ENCODE measurements at regions not wholly inside any gene's neighbourhood (a gene's known extent, or its start where the extent isn't known, plus 50 kb on each side); places are given as distances from the start of the nearest gene placed in this dataset.

GRCh38 chr14:58702441-58703160 is 64.8 kb downstream of the DACT1 start:
- TF ChIP-seq, protein P1, sequence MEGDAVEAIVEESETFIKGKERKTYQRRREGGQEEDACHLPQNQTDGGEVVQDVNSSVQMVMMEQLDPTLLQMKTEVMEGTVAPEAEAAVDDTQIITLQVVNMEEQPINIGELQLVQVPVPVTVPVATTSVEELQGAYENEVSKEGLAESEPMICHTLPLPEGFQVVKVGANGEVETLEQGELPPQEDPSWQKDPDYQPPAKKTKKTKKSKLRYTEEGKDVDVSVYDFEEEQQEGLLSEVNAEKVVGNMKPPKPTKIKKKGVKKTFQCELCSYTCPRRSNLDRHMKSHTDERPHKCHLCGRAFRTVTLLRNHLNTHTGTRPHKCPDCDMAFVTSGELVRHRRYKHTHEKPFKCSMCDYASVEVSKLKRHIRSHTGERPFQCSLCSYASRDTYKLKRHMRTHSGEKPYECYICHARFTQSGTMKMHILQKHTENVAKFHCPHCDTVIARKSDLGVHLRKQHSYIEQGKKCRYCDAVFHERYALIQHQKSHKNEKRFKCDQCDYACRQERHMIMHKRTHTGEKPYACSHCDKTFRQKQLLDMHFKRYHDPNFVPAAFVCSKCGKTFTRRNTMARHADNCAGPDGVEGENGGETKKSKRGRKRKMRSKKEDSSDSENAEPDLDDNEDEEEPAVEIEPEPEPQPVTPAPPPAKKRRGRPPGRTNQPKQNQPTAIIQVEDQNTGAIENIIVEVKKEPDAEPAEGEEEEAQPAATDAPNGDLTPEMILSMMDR (IDR thresholded peaks at IDR 0.05; ENCODE audit: extremely low read depth in 1 of 2, insufficient read depth in 1 of 2, low read depth in 1 of 2, low read length in 2 of 2), result no peak
- TF ChIP-seq EZH2 (IDR thresholded peaks at IDR 0.05; ENCODE audit: borderline replicate concordance, low read depth, low read length, severe bottlenecking), result no peak
- no peak for TF ChIP-seq JUN (IDR thresholded peaks at IDR 0.05; ENCODE audit: borderline replicate concordance, insufficient read depth, insufficient read length, low read depth)
- no peak for TF ChIP-seq POLR2A (IDR thresholded peaks at IDR 0.05; ENCODE audit: low read depth, low read length)
- TF ChIP-seq POLR2AphosphoS5 (IDR thresholded peaks at IDR 0.05; ENCODE audit: insufficient read depth, low read depth, low read length), result no peak
- no peak for TF ChIP-seq MAX (IDR thresholded peaks at IDR 0.05; ENCODE audit: insufficient read depth, insufficient read length)
- TF ChIP-seq MYC (IDR thresholded peaks at IDR 0.05; ENCODE audit: low read depth, low read length), result no peak
- TF ChIP-seq FOS (IDR thresholded peaks at IDR 0.05; ENCODE audit: borderline replicate concordance, insufficient read depth, low read length), result no peak
